ENCODE measurements at regions not wholly inside any gene's neighbourhood (a gene's known extent, or its start where the extent isn't known, plus 50 kb on each side); places are given as distances from the start of the nearest gene placed in this dataset.

GRCh38 chr1:55339681-55340080 lies 124.5 kb upstream of the USP24 start:
- DNase-seq, result no peak
- 97 to 98% methylated on average over 4 of the region's 4 CpGs for WGBS, 2 donors
- no peak overlapping the region for H3K4me3 ChIP-seq
- TF ChIP-seq, protein P1, sequence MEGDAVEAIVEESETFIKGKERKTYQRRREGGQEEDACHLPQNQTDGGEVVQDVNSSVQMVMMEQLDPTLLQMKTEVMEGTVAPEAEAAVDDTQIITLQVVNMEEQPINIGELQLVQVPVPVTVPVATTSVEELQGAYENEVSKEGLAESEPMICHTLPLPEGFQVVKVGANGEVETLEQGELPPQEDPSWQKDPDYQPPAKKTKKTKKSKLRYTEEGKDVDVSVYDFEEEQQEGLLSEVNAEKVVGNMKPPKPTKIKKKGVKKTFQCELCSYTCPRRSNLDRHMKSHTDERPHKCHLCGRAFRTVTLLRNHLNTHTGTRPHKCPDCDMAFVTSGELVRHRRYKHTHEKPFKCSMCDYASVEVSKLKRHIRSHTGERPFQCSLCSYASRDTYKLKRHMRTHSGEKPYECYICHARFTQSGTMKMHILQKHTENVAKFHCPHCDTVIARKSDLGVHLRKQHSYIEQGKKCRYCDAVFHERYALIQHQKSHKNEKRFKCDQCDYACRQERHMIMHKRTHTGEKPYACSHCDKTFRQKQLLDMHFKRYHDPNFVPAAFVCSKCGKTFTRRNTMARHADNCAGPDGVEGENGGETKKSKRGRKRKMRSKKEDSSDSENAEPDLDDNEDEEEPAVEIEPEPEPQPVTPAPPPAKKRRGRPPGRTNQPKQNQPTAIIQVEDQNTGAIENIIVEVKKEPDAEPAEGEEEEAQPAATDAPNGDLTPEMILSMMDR (IDR thresholded peaks at IDR 0.05), result no peak
- TF ChIP-seq POLR2A (IDR thresholded peaks at IDR 0.05), result no peak
- no peak overlapping the region for H3K27ac ChIP-seq
- no peaks in the 10 kb centered on the region for H3K4me1 ChIP-seq
- H3K9me3 ChIP-seq, result no peaks in the 10 kb centered on the region
- no peaks in the 10 kb centered on the region for H3K36me3 ChIP-seq (ENCODE audit: low read depth, missing control alignments)
- intact Hi-C loops (cut with DNase I; ENCODE audit: low total_unique reads), result no loop called here
- no peaks in the 10 kb centered on the region for H3K27me3 ChIP-seq

DNA sequence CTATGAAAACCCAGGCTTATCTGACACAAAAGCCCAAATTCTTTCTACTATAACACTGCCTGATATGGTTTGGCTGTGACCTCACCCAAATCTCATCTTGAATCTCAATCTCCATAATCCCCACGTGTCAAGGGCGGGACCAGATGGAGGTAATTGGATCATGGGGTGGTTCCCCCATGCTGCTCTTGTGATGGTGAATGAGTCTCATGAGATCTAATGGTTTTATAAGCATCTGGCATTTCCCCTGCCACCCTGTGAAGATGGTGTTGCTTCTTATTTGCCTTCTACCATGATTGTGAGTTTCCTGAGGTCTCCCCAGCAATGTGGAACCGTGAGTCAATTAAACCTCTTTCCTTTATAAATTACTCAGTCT lies 123.3 kb upstream of the USP24 start:
- no peak overlapping the region for H3K27ac ChIP-seq
- H3K36me3 ChIP-seq (ENCODE audit: low read depth, missing control alignments), result no peaks in the 10 kb centered on the region
- no peaks in the 10 kb centered on the region for H3K9me3 ChIP-seq
- 75 to 89% methylated on average over 3 of the region's 3 CpGs for WGBS, 2 donors
- DNase-seq, result no peak
- TF ChIP-seq, protein P1 (IDR thresholded peaks at IDR 0.05), result no peak
- no peak for TF ChIP-seq POLR2A (IDR thresholded peaks at IDR 0.05)
- intact Hi-C loops (cut with DNase I; ENCODE audit: low total_unique reads), result no loop called here
- no peaks in the 10 kb centered on the region for H3K27me3 ChIP-seq
- no peak overlapping the region for H3K4me3 ChIP-seq
- no peaks in the 10 kb centered on the region for H3K4me1 ChIP-seq

GRCh38 chr1:55337801-55338447 lies 122.8 kb upstream of the USP24 start:
- intact Hi-C loops (cut with DNase I; ENCODE audit: low total_unique reads), result no loop called here

DNA sequence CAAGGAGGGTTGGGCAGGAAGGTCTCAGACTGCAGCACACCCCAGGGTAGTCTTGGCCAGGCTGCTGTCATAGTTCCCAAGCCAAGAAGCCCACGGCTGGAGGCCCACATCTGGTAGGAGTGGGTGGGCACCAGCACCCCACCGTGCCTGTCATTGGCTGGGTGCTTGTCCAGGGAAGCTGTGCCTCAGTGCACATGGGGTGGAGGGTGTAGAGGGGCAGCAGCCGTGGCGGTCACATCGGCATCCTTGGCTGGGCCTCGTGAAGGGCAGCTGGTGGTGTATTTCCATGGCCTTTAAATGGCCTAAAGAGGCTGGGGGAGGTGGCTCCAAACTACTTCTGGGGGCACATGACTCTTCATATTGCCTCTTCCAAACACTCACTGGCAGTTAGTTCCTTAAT lies 119.6 kb upstream of the USP24 start:
- WGBS, 2 donors, result 96 to 100% methylated on average over 4 to 5 of the region's 6 CpGs
- intact Hi-C loops (cut with DNase I; ENCODE audit: low total_unique reads), result no loop called here
- Histone ChIP-seq H3K4me1 (no peaks in the 10 kb centered on the region), H3K36me3 (ENCODE audit: low read depth, missing control alignments) (no peaks in the 10 kb centered on the region), H3K27ac (no peak overlapping the region), H3K9me3 (no peaks in the 10 kb centered on the region), H3K27me3 (no peaks in the 10 kb centered on the region), H3K4me3 (no peak overlapping the region)
- no peak for DNase-seq
- TF ChIP-seq, protein P1 (IDR thresholded peaks at IDR 0.05), result no peak
- no peak for TF ChIP-seq POLR2A (IDR thresholded peaks at IDR 0.05)

More at GRCh38 chr1:55337801-55338447, 122.8 kb upstream of the USP24 start:
- 72 to 75% methylated on average over 5 of the region's 5 CpGs for WGBS, 2 donors
- Histone ChIP-seq H3K27me3 (no peaks in the 10 kb centered on the region), H3K4me1 (no peaks in the 10 kb centered on the region), H3K27ac (no peak overlapping the region), H3K36me3 (ENCODE audit: low read depth, missing control alignments) (no peaks in the 10 kb centered on the region), H3K4me3 (no peak overlapping the region), H3K9me3 (no peaks in the 10 kb centered on the region)
- DNase-seq, result peak; percentile 21
- TF ChIP-seq, protein P1 (IDR thresholded peaks at IDR 0.05), result peak in 1 of 3 experiments; percentile 23
- TF ChIP-seq POLR2A (IDR thresholded peaks at IDR 0.05), result no peak

- DNase-seq, result no peak
- Histone ChIP-seq H3K27ac (no peak overlapping the region), H3K4me3 (no peak overlapping the region), H3K27me3 (no peaks in the 10 kb centered on the region), H3K9me3 (no peaks in the 10 kb centered on the region), H3K4me1 (no peaks in the 10 kb centered on the region), H3K36me3 (ENCODE audit: low read depth, missing control alignments) (no peaks in the 10 kb centered on the region)
- WGBS, 2 donors, result 55 to 70% methylated on average over 3 of the region's 3 CpGs
- TF ChIP-seq POLR2A (IDR thresholded peaks at IDR 0.05), result no peak
- TF ChIP-seq, protein P1 (IDR thresholded peaks at IDR 0.05), result no peak
- intact Hi-C loops (cut with DNase I; ENCODE audit: low total_unique reads), result no loop called here
These were observed 119.0 kb upstream of the USP24 start for GRCh38 chr1:55334160-55334559.

Measured in testis (tissue), 2 donors.